ENCODE measurements at regions not wholly inside any gene's neighbourhood (a gene's known extent, or its start where the extent isn't known, plus 50 kb on each side); places are given as distances from the start of the nearest gene placed in this dataset.
"Not testable (repeated sequence)": the region's sequence is repeated elsewhere in the genome, so short reads cannot be mapped to it uniquely, and the experiment has no call there.

- H3K4me3 ChIP-seq: no peak overlapping the region
- H3K27me3 ChIP-seq: peaks cover under 1% of the 10 kb centered on the region; the same call in 1 of the 2 replicates
- peaks cover 7% of the 10 kb centered on the region for H3K9me3 ChIP-seq
- no peaks in the 10 kb centered on the region for H3K36me3 ChIP-seq
- peak; percentile 83 for DNase-seq
Measured at GRCh38 chr1:228837817-228838716, 102.8 kb downstream of the RHOU start.

- no peak overlapping the region for H3K4me3 ChIP-seq
- no peak for DNase-seq
- H3K9me3 ChIP-seq: peaks cover 10% of the 10 kb centered on the region
- no peaks in the 10 kb centered on the region for H3K27me3 ChIP-seq
- H3K36me3 ChIP-seq: no peaks in the 10 kb centered on the region
Measured at GRCh38 chr1:228838717-228839500, 103.6 kb downstream of the RHOU start.

- Histone ChIP-seq H3K9me3 (peaks cover 10% of the 10 kb centered on the region), H3K4me3 (no peak overlapping the region), H3K36me3 (no peaks in the 10 kb centered on the region), H3K27me3 (no peaks in the 10 kb centered on the region)
- no peak for DNase-seq
Measured at GRCh38 chr1:228839656-228840055, 104.4 kb downstream of the RHOU start.

- Histone ChIP-seq H3K4me3 (no peak overlapping the region), H3K9me3 (peaks cover 10% of the 10 kb centered on the region), H3K36me3 (no peaks in the 10 kb centered on the region), H3K27me3 (no peaks in the 10 kb centered on the region)
- no peak for DNase-seq
Measured at GRCh38 chr1:228841632-228842031, 106.4 kb downstream of the RHOU start.

GRCh38 chr1:228842094-228842775, 107.0 kb downstream of the RHOU start:
- DNase-seq: peak; percentile 94
- Histone ChIP-seq H3K4me3 (no peak overlapping the region), H3K36me3 (no peaks in the 10 kb centered on the region), H3K9me3 (peaks cover 10% of the 10 kb centered on the region), H3K27me3 (no peaks in the 10 kb centered on the region)

GRCh38 chr1:228845101-228845500, 109.8 kb downstream of the RHOU start:
- Histone ChIP-seq H3K36me3 (no peaks in the 10 kb centered on the region), H3K4me3 (no peak overlapping the region), H3K27me3 (no peaks in the 10 kb centered on the region), H3K9me3 (peaks cover 10% of the 10 kb centered on the region)
- no peak for DNase-seq

- no peak for DNase-seq
- H3K36me3 ChIP-seq: no peaks in the 10 kb centered on the region
- peaks cover 10% of the 10 kb centered on the region for H3K9me3 ChIP-seq
- H3K27me3 ChIP-seq: no peaks in the 10 kb centered on the region
- H3K4me3 ChIP-seq: no peak overlapping the region
Measured at GRCh38 chr1:228846952-228847351, 111.7 kb downstream of the RHOU start.

GRCh38 chr1:228847451-228847850, 112.2 kb downstream of the RHOU start:
- not testable (repeated sequence) for H3K27me3 ChIP-seq, H3K4me3 ChIP-seq, H3K36me3 ChIP-seq, DNase-seq, H3K9me3 ChIP-seq

GRCh38 chr1:228848406-228848805, 113.1 kb downstream of the RHOU start:
- Histone ChIP-seq H3K4me3 (no peak overlapping the region), H3K27me3 (no peaks in the 10 kb centered on the region), H3K36me3 (no peaks in the 10 kb centered on the region), H3K9me3 (0 out of 2 replicates have a peak, but pooled peaks cover 1% of the 10 kb centered on the region)
- no peak for DNase-seq

- Histone ChIP-seq H3K4me3 (no peak overlapping the region), H3K36me3 (no peaks in the 10 kb centered on the region), H3K9me3 (no peaks in the 10 kb centered on the region), H3K27me3 (no peaks in the 10 kb centered on the region)
- DNase-seq: no peak
Measured at GRCh38 chr1:228849011-228849541, 113.8 kb downstream of the RHOU start.

GRCh38 chr1:228850141-228851100, 115.1 kb downstream of the RHOU start:
- Histone ChIP-seq H3K9me3 (no peaks in the 10 kb centered on the region), H3K36me3 (no peaks in the 10 kb centered on the region), H3K4me3 (no peak overlapping the region), H3K27me3 (no peaks in the 10 kb centered on the region)
- no peak for DNase-seq

- Histone ChIP-seq H3K9me3 (no peaks in the 10 kb centered on the region), H3K36me3 (no peaks in the 10 kb centered on the region), H3K27me3 (no peaks in the 10 kb centered on the region), H3K4me3 (no peak overlapping the region)
- no peak for DNase-seq
Measured at GRCh38 chr1:228851193-228851592, 115.9 kb downstream of the RHOU start.

GRCh38 chr1:228851618-228852017, 116.3 kb downstream of the RHOU start:
- Histone ChIP-seq H3K9me3 (no peaks in the 10 kb centered on the region), H3K27me3 (no peaks in the 10 kb centered on the region), H3K36me3 (no peaks in the 10 kb centered on the region), H3K4me3 (no peak overlapping the region)
- no peak for DNase-seq

- Histone ChIP-seq H3K27me3 (no peaks in the 10 kb centered on the region), H3K9me3 (no peaks in the 10 kb centered on the region), H3K36me3 (no peaks in the 10 kb centered on the region), H3K4me3 (no peak overlapping the region)
- no peak for DNase-seq
Measured at GRCh38 chr1:228852024-228852423, 116.7 kb downstream of the RHOU start.

GRCh38 chr1:228852511-228853088, 117.3 kb downstream of the RHOU start:
- DNase-seq: no peak
- no peaks in the 10 kb centered on the region for H3K27me3 ChIP-seq
- no peaks in the 10 kb centered on the region for H3K36me3 ChIP-seq
- H3K4me3 ChIP-seq: no peak overlapping the region
- H3K9me3 ChIP-seq: no peaks in the 10 kb centered on the region
